Testis (tissue), 2 donors: ENCODE measurements at regions not wholly inside any gene's neighbourhood (a gene's known extent, or its start where the extent isn't known, plus 50 kb on each side); places are given as distances from the start of the nearest gene placed in this dataset.

ENCODE experiments used
- CTCF ChIP-seq, 3 experiments: fragments of 450-650 bp in 2 of 3; fragments of 200-600 bp in 1 of 3; sonication (generic) in 1 of 3; IDR thresholded peaks; one replicate each; pipeline ENCODE4 v1.5.1; 2016 to 2019; ENCODE audit warnings: antibody characterized with exemption in 3 of 3, mild to moderate bottlenecking in 2 of 3, moderate library complexity in 1 of 3
- POLR2A ChIP-seq: fragments of 450-650 bp; IDR thresholded peaks from one replicate; pipeline ENCODE4 v1.6.1; 2017; ENCODE audit warnings: antibody characterized with exemption, mild to moderate bottlenecking, moderate library complexity

DNA sequence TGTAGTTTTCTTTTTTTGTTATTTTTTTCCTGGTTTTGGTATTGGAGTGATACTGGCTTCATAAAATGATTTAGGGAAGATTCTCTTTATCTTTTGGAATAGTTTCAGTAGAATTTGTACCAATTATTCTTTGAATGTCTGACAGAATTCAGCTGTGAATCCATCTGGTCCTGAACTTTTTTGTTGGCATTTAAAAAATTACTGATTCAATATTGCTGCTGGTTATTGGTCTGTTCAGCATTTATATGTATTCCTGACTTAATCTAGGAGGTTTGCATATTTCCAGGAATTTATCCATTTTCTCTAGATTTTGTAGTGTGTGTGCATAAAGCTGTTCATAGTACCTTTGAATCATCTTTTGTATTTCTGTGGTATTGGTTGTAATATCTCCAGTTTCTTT lies 100.2 kb downstream of the NXNL2 start:
- no peak for TF ChIP-seq CTCF (IDR thresholded peaks at IDR 0.05)
- no peak for TF ChIP-seq POLR2A
